SIG-M5 treated with dmso at 0.1 percent for 504 hours (cell line): ENCODE measurements at regions not wholly inside any gene's neighbourhood (a gene's known extent, or its start where the extent isn't known, plus 50 kb on each side); places are given as distances from the start of the nearest gene placed in this dataset.
"Not testable (repeated sequence)": the region's sequence is repeated elsewhere in the genome, so short reads cannot be mapped to it uniquely, and the experiment has no call there.

ENCODE experiments used
- DNase-seq: peaks from one replicate; lab custom pipeline; 2025; ENCODE audit not compliant: unreplicated experiment; lab: John Stamatoyannopoulos, UW

GRCh38 chr16:63883091-63883490 is 1238.8 kb downstream of the CDH11 start:
- DNase-seq: no peak

DNA sequence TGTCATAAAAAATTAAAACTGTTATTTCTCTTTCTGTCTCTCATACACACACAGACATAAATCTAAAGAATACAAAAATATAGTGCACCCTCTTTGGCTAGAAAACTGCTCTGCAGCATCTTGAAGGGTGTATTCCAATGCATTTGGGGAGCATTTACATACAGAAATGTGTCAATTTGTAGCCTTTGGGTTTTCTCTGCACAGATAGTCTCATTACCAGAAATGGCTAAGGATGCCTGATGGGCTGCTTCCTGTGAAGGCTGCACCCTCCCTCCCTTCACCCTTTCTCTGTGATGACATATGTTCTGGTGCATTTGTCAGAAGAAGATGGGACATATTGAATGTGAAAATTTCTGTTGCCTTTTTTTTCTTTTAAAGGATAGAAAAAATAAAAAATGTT is 1239.3 kb downstream of the CDH11 start:
- no peak for DNase-seq

- no peak for DNase-seq
Measured at GRCh38 chr16:63880948-63881347, 1240.9 kb downstream of the CDH11 start.

GRCh38 chr16:63877401-63877800 is 1244.5 kb downstream of the CDH11 start:
- DNase-seq: no peak

DNA sequence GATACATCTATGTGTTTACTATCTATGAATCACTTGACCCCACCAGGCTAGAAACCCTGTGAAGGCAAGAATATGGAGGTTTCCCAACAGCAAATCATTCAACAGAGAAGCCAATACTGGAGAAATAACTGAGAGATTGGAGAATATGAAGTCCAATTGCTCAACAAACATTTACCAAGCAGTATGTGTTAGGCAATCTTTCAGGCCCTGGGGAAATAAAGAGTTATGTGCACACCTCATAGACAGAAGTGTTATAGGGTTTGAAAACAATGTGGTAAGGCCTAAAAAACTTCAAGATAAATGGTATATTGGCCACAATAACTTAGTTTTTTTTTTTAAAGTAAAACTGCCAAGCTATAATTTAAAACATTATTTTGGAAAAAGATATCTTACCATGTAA is 1245.8 kb downstream of the CDH11 start:
- DNase-seq: no peak

DNA sequence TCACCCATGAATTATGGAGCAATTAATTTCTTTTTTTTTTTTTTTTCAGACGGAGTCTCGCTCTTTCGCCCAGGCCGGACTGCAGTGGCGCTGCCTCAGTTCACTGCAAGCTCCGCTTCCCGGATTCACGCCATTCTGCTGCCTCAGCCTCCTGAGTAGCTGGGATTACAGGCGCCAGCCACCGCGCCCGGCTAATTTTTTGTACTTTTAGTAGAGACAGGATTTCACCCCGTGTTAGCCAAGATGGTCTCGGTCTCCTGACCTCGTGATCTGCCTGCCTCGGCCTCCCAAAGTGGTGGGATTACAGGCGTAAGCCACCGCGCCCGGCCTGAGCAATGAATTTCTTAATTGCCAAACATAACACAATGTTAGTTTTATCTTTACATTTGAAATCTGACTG is 1261.2 kb downstream of the CDH11 start:
- DNase-seq: not testable (repeated sequence)

DNA sequence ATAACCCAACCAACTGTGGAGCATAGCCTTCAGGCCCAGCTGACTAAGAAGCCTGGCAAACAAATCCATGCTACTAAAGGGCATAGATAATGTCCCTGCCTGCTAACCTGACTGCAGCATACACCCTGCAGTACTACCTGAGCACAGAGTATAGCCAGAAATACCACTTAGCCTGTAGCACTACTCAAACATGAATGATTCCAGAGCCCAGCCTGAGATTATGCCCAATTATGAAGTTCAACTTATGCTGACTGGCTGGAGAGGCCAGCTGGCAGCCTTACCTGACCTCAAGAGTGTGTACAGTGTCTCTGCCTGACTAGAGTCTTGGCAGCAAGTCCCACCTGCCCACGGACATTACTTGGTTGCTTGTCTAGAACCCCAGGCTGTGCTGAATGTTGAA is 1265.3 kb downstream of the CDH11 start:
- DNase-seq: no peak

DNA sequence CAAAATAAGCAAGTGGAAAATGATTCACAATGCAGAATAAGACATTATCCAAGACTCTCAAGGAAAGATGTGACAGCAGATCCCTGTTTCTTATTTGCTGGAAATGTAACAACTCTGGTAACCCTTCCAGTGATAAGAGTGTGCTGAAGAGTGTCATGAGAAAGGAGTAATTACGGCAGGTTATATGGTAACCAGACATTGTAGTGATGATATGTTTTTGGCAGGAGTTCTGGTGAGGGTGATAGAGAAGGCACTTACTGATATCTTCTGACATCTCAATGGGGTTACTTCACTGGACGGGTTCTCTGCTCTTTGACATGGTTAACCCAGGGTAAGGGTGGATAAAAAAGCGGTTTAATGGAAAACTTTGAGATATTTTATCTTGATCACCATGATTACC is 1270.9 kb downstream of the CDH11 start:
- no peak for DNase-seq

DNA sequence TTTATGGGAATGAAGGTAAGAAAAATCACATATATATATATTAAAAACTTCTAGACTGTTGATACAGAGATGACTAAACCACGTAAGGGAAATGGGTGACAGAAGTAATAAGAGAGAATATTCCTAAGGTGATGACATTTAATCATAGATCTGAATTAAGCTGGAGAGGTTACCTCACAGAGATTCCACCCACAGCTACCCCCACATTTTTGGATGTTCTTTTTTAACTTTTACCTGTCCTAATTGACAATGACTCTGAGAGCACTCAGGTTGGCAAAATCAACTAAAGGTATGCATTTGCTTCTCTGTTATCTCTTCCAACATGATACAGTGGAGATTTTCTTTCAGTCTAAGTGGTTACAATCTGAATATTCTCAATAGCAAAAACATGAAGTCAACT is 1280.6 kb downstream of the CDH11 start:
- no peak for DNase-seq

- DNase-seq: no peak
Measured at GRCh38 chr16:63830061-63830460, 1291.8 kb downstream of the CDH11 start.

DNA sequence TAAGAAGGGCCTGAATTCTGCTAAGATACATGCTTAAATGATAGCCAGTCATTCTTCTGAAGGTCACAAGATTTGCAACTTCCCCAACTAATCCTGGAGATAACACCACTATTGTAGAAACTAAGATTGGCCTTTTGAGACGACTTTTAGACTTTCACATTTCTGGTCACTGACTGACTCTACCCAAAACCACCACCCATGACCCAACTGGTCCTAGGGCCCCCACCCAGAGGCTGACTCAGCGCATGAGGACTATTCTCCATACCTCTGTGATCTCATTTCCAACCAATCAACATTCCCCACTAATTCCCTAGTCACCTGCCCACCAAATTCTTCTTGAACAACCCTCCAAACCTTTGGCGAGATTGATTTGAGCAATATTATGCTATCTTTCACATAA is 1299.0 kb downstream of the CDH11 start:
- DNase-seq: no peak

DNA sequence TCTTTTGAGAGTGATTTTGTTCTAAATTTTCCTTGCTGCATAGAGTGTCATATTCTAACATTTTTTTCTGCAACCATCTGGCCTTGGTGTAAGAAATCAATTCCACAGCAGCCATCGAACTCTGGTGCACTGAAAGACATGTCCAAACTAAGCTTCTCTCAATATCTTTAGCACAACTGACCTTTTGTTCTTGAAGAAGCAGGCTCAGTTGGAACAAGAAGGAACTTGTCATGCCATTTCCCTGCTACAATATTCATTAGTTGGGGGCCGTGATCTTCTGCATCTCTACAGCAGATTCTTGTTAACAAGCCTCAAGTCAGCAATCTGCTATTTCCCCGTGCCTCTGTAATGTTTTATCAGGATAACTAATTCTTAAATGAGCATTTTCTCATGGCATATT is 1305.6 kb downstream of the CDH11 start:
- DNase-seq: no peak

DNA sequence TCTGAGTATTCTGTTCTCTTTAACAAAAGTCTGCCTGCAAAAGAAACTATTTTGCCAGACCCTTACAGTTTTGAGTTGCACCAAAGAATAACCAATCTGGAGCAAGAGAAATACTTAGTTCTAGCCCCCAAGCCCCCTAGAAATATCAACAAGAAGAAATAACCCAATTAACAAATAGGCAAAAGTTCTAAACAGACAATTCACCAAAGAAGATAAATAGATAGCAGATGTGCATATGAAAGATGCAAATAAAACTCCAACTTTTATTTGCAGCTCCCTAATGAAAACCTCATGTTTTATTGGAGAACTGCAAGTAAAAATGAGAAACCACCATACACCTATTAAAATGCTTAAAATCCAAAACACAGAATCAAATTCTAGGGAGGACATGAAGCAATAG is 1308.0 kb downstream of the CDH11 start:
- DNase-seq: no peak

- DNase-seq: no peak
Measured at GRCh38 chr16:63808730-63809129, 1313.1 kb downstream of the CDH11 start.

GRCh38 chr16:63806794-63807506 is 1314.9 kb downstream of the CDH11 start:
- DNase-seq: no peak

- no peak for DNase-seq
Measured at GRCh38 chr16:63804126-63804525, 1317.7 kb downstream of the CDH11 start.

DNA sequence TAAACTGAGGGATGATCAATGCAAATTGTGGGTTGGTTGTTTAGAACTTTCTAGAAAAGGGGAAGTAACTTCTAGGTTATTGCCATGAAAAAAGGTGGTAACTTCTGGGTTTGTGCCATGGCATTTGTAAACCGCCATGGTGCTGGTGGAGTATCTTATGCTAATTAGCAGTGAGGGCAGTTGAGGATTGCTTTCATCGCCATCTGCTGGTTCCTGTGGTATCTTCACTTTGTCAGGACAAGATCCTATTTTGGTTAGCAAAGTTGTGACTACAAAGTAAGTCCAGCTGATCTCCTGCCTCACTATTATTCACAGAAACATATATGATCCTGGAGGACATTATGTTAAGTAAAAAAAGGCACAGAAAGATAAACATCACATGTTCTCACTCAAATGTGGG is 1332.3 kb downstream of the CDH11 start:
- no peak for DNase-seq

GRCh38 chr16:63787014-63787413 is 1334.8 kb downstream of the CDH11 start:
- DNase-seq: no peak

DNA sequence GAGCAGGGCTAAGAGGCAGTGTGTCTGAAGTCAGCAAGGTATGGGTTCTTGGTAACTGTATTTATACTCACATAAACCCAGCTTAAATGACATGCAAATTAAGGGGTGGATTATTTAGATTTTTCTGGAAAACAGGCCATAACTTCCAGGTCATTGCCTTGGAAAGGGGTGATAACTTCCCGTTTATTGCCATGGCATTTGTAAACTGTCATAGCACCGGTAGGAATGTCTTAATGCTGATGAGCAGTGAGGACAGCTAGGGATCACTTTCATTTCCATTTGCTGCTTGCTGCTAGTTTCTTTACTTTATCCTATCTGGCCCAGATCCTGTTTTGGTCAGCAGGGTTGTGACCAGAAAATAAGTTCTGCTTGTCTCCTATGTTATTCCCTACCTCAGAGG is 1336.7 kb downstream of the CDH11 start:
- no peak for DNase-seq

DNA sequence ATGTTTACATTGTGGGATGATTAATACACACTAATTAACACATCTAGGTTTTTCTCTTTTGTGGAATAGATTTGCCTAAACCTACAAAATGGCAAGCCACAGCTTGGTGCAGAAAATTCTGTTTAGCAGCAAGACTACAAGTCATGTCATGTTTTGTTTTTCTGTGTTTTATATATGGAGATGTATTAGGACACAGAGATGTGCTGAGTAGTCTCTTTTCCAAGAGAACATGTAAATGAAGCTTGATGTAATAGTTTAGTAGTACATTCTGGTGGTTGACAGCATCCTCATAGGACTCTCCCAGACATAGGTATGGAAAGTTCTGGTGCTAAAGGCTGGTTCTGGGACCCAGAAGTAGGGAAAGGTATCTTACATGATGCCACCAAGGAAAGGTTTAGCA is 1345.4 kb downstream of the CDH11 start:
- no peak for DNase-seq

DNA sequence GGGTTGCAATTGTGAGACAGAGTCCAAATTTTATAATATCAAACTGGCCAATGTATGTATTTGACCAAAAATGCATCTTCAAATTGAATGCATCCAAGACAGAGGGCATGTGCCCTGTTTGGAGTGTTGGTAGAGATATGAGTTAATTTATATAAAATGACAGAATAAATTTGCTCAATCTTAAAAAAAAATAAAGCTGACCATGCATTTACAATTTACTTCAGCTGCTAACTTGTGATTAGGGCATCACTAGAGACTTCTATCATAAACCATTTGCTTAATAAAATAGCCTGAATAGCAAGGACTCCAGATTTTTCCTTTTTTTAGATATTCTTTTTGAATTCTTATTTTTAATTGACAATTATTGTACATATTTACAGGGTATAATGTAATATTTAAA is 1345.8 kb downstream of the CDH11 start:
- no peak for DNase-seq

GRCh38 chr16:63774302-63774701 is 1347.6 kb downstream of the CDH11 start:
- no peak for DNase-seq

GRCh38 chr16:63769211-63769610 is 1352.7 kb downstream of the CDH11 start:
- no peak for DNase-seq
